ENCODE measurements at regions not wholly inside any gene's neighbourhood (a gene's known extent, or its start where the extent isn't known, plus 50 kb on each side); places are given as distances from the start of the nearest gene placed in this dataset.

GRCh38 chr1:5424802-5425703 is 567.2 kb downstream of the NPHP4 start:
- Histone ChIP-seq H3K9me2 (ENCODE audit: insufficient read depth) (no peaks in the 10 kb centered on the region), H3K9ac (ENCODE audit: low read length) (no peak overlapping the region), H4K20me1 (ENCODE audit: insufficient read depth) (no peaks in the 10 kb centered on the region), H2AFZ (ENCODE audit: low read depth, low read length, poor library complexity, severe bottlenecking) (no peak overlapping the region), H3K27ac (ENCODE audit: low read depth, low read length) (no peak overlapping the region), H3K4me2 (ENCODE audit: low read length) (no peak overlapping the region; the same call in 1 of the 2 replicates), H3K79me2 (ENCODE audit: insufficient read depth, low read length) (no peaks in the 10 kb centered on the region), H3K4me1 (ENCODE audit: control insufficient read depth in 1 of 2, insufficient read depth in 2 of 2, low read length in 2 of 2) (peaks cover 0 to 10% of the 10 kb centered on the region in 2 experiments; a peak in 1 of 4 replicates), H3K36me3 (ENCODE audit: control insufficient read depth in 1 of 2, insufficient read depth in 2 of 2, low read length in 2 of 2) (no peaks in the 10 kb centered on the region), H3K27me3 (ENCODE audit: insufficient read depth, low read length) (peaks cover 7% of the 10 kb centered on the region; the same call in 1 of the 2 replicates), H3K4me3 (replicated peaks in 1 of 2; ENCODE audit: low read depth in 1 of 2, low read length in 2 of 2) (no peak overlapping the region), H3K9me3 (ENCODE audit: control insufficient read depth in 1 of 2, insufficient read depth in 1 of 2, low read depth in 1 of 2, low read length in 2 of 2) (no peaks in the 10 kb centered on the region)
- ATAC-seq (no peak), DNase-seq (ENCODE audit: low read depth, low spot score) (no peak)
- TF ChIP-seq CEBPB (IDR thresholded peaks at IDR 0.05; ENCODE audit: low read depth) (no peak), RAD21 (IDR thresholded peaks at IDR 0.05; ENCODE audit: low read depth) (no peak), ZBTB33 (IDR thresholded peaks at IDR 0.05; ENCODE audit: extremely low read depth, insufficient replicate concordance, low read length) (no peak), REST (IDR thresholded peaks at IDR 0.05; ENCODE audit: low read depth) (no peak), EZH2 (IDR thresholded peaks at IDR 0.05) (no peak), POLR2AphosphoS5 (IDR thresholded peaks at IDR 0.05; ENCODE audit: low read depth, low read length) (no peak), EGR1 (IDR thresholded peaks at IDR 0.05; ENCODE audit: low read depth) (no peak), SRF (IDR thresholded peaks at IDR 0.05; ENCODE audit: low read depth) (no peak), YY1 (IDR thresholded peaks at IDR 0.05; ENCODE audit: extremely low read depth, insufficient replicate concordance, low read depth, low read length) (no peak), FOSL1 (IDR thresholded peaks at IDR 0.05; ENCODE audit: low read depth) (no peak), MAX (IDR thresholded peaks at IDR 0.05) (no peak), CBX3 (IDR thresholded peaks at IDR 0.05; ENCODE audit: low read depth) (no peak), CTCF (IDR thresholded peaks at IDR 0.05 in 2 of 3, conservative IDR thresholded peaks at IDR 0.05 in 1 of 3; ENCODE audit: borderline replicate concordance in 1 of 3, insufficient read depth in 1 of 3, low read depth in 2 of 3, low read length in 2 of 3) (no peak), SIN3A (IDR thresholded peaks at IDR 0.05; ENCODE audit: low read depth) (no peak), EZH2phosphoT487 (IDR thresholded peaks at IDR 0.05; ENCODE audit: borderline replicate concordance) (no peak), ATF3 (IDR thresholded peaks at IDR 0.05) (no peak), TCF7L2 (IDR thresholded peaks at IDR 0.05; ENCODE audit: borderline replicate concordance, extremely low read depth, insufficient read depth, insufficient read length) (no peak)
- ChIA-PET RAD21 (ENCODE audit: low non-redundant PET in 1 of 2, low total read pairs in 2 of 2, uncharacterized antibody in 2 of 2, unreplicated experiment in 2 of 2) (no interaction called here), CTCF (no interaction called here), POLR2A (no interaction called here)
- intact Hi-C loops (cut with micrococcal nuclease), result no loop called here
- no TSS peak for BruUV-seq (replicated peaks)

Measured in HCT116 (cell line).